ENCODE measurements at regions not wholly inside any gene's neighbourhood (a gene's known extent, or its start where the extent isn't known, plus 50 kb on each side); places are given as distances from the start of the nearest gene placed in this dataset.

- Mint-ChIP-seq H3K27me3 (peaks cover 23% of the 10 kb centered on the region), H3K9me3 (peaks cover 0 to 11% (median 0%) of the 10 kb centered on the region in 3 donors), H3K27ac (no peak overlapping the region)
These were observed 1437.2 kb downstream of the TBC1D22A start for GRCh38 chr22:48199667-48200066.

GRCh38 chr22:48198489-48199459 is 1436.3 kb downstream of the TBC1D22A start:
- no peak overlapping the region for H3K27ac Mint-ChIP-seq
- peaks cover 24% of the 10 kb centered on the region for H3K27me3 Mint-ChIP-seq
- peaks cover 0 to 2% (median 0%) of the 10 kb centered on the region in 3 donors for H3K4me1 Mint-ChIP-seq
- no peak overlapping the region for H3K4me3 Mint-ChIP-seq
- peaks cover 2% of the 10 kb centered on the region for H3K36me3 Mint-ChIP-seq
- H3K9me3 Mint-ChIP-seq = peaks cover 0 to 11% (median 0%) of the 10 kb centered on the region in 3 donors

More at GRCh38 chr22:48199667-48200066, 1437.2 kb downstream of the TBC1D22A start:
- peaks cover 2% of the 10 kb centered on the region for H3K36me3 Mint-ChIP-seq
- H3K4me1 Mint-ChIP-seq = peaks cover 0 to 2% (median 0%) of the 10 kb centered on the region in 3 donors
- H3K4me3 Mint-ChIP-seq = no peak overlapping the region

- Mint-ChIP-seq H3K36me3 (peaks cover 5% of the 10 kb centered on the region), H3K4me1 (peaks cover 0 to 2% (median 0%) of the 10 kb centered on the region in 3 donors), H3K27me3 (peaks cover 24% of the 10 kb centered on the region), H3K27ac (no peak overlapping the region), H3K9me3 (peaks cover 0 to 16% (median 11%) of the 10 kb centered on the region in 3 donors), H3K4me3 (no peak overlapping the region)
These were observed 1434.8 kb downstream of the TBC1D22A start for GRCh38 chr22:48197189-48197690.

- no peak overlapping the region for H3K4me3 Mint-ChIP-seq
- peaks cover 0 to 32% (median 31%) of the 10 kb centered on the region in 3 donors for H3K9me3 Mint-ChIP-seq
- peak overlapping the region in 1 of 3 donors; percentile 47 for H3K27ac Mint-ChIP-seq
- H3K4me1 Mint-ChIP-seq = no peaks in the 10 kb centered on the region
- peaks cover 4% of the 10 kb centered on the region for H3K36me3 Mint-ChIP-seq
- H3K27me3 Mint-ChIP-seq = peaks cover 6% of the 10 kb centered on the region
These were observed 1430.5 kb downstream of the TBC1D22A start for GRCh38 chr22:48192920-48193319.

- peaks cover 0 to 32% (median 31%) of the 10 kb centered on the region in 3 donors for H3K9me3 Mint-ChIP-seq
- no peak overlapping the region for H3K27ac Mint-ChIP-seq
- H3K4me3 Mint-ChIP-seq = no peak overlapping the region
- no peaks in the 10 kb centered on the region for H3K4me1 Mint-ChIP-seq
- H3K27me3 Mint-ChIP-seq = peaks cover 4% of the 10 kb centered on the region
- H3K36me3 Mint-ChIP-seq = peaks cover 3% of the 10 kb centered on the region
These were observed 1429.6 kb downstream of the TBC1D22A start for GRCh38 chr22:48192071-48192470.

- peaks cover 5% of the 10 kb centered on the region for H3K36me3 Mint-ChIP-seq
- no peaks in the 10 kb centered on the region for H3K4me1 Mint-ChIP-seq
- peaks cover 2 to 31% (median 27%) of the 10 kb centered on the region in 3 donors for H3K9me3 Mint-ChIP-seq
- no peak overlapping the region for H3K4me3 Mint-ChIP-seq
- H3K27me3 Mint-ChIP-seq = no peaks in the 10 kb centered on the region
- H3K27ac Mint-ChIP-seq = no peak overlapping the region
These were observed 1425.8 kb downstream of the TBC1D22A start for GRCh38 chr22:48188231-48188721.

- no peaks in the 10 kb centered on the region for H3K27me3 Mint-ChIP-seq
- H3K4me3 Mint-ChIP-seq = no peak overlapping the region
- no peak overlapping the region for H3K27ac Mint-ChIP-seq
These were observed 1424.9 kb downstream of the TBC1D22A start for GRCh38 chr22:48187356-48187755.

GRCh38 chr22:48186146-48186790 is 1423.8 kb downstream of the TBC1D22A start:
- no peak overlapping the region for H3K4me3 Mint-ChIP-seq
- no peaks in the 10 kb centered on the region for H3K27me3 Mint-ChIP-seq
- no peak overlapping the region for H3K27ac Mint-ChIP-seq
- peaks cover 2% of the 10 kb centered on the region for H3K36me3 Mint-ChIP-seq
- no peaks in the 10 kb centered on the region for H3K4me1 Mint-ChIP-seq
- H3K9me3 Mint-ChIP-seq = peaks cover 2 to 16% (median 14%) of the 10 kb centered on the region in 3 donors

More at GRCh38 chr22:48187356-48187755, 1424.9 kb downstream of the TBC1D22A start:
- Mint-ChIP-seq H3K36me3 (peaks cover 2% of the 10 kb centered on the region), H3K9me3 (peaks cover 2 to 24% (median 24%) of the 10 kb centered on the region in 3 donors), H3K4me1 (no peaks in the 10 kb centered on the region)

- no peak overlapping the region for H3K4me3 Mint-ChIP-seq
- H3K36me3 Mint-ChIP-seq = peaks cover 2% of the 10 kb centered on the region
- no peaks in the 10 kb centered on the region for H3K27me3 Mint-ChIP-seq
- no peaks in the 10 kb centered on the region for H3K4me1 Mint-ChIP-seq
- peaks cover 2 to 14% (median 8%) of the 10 kb centered on the region in 3 donors for H3K9me3 Mint-ChIP-seq
- H3K27ac Mint-ChIP-seq = no peak overlapping the region
These were observed 1422.9 kb downstream of the TBC1D22A start for GRCh38 chr22:48185071-48186055.

GRCh38 chr22:48182846-48183805 is 1420.7 kb downstream of the TBC1D22A start:
- Mint-ChIP-seq H3K27me3 (peaks cover 2% of the 10 kb centered on the region), H3K27ac (no peak overlapping the region), H3K36me3 (peaks cover 2% of the 10 kb centered on the region), H3K4me1 (no peaks in the 10 kb centered on the region), H3K4me3 (no peak overlapping the region), H3K9me3 (peaks cover 2 to 4% (median 4%) of the 10 kb centered on the region in 3 donors)

GRCh38 chr22:48182031-48182430 is 1419.6 kb downstream of the TBC1D22A start:
- Mint-ChIP-seq H3K9me3 (peaks cover 2 to 4% (median 4%) of the 10 kb centered on the region in 3 donors), H3K36me3 (peaks cover 2% of the 10 kb centered on the region), H3K27me3 (peaks cover 2% of the 10 kb centered on the region), H3K4me3 (no peak overlapping the region), H3K4me1 (no peaks in the 10 kb centered on the region), H3K27ac (no peak overlapping the region)

GRCh38 chr22:48181263-48181955 is 1419.0 kb downstream of the TBC1D22A start:
- no peak overlapping the region for H3K27ac Mint-ChIP-seq
- no peaks in the 10 kb centered on the region for H3K4me1 Mint-ChIP-seq
- H3K9me3 Mint-ChIP-seq = peaks cover 2 to 4% (median 4%) of the 10 kb centered on the region in 3 donors
- H3K27me3 Mint-ChIP-seq = peaks cover 2% of the 10 kb centered on the region
- no peak overlapping the region for H3K4me3 Mint-ChIP-seq
- H3K36me3 Mint-ChIP-seq = peaks cover 2% of the 10 kb centered on the region
